AG09319 (cell line): ENCODE measurements at regions not wholly inside any gene's neighbourhood (a gene's known extent, or its start where the extent isn't known, plus 50 kb on each side); places are given as distances from the start of the nearest gene placed in this dataset.

Experiments
- DNase-seq: peaks from one replicate; pipeline ENCODE4 v3.0.0-alpha.2; 2010; ENCODE audit warnings: low read depth; ENCODE audit errors: extremely low read depth
- CTCF ChIP-seq: IDR thresholded peaks from 2 replicates; pipeline ENCODE4 v1.5.1; 2011; ENCODE audit warnings: low read depth, mild to moderate bottlenecking, inconsistent platforms, low read length, moderate library complexity

- no peak for DNase-seq
- no peak for TF ChIP-seq CTCF
These were observed 825.8 kb downstream of the SOCS6 start for GRCh38 chr18:71114550-71115210.

- DNase-seq = no peak
- TF ChIP-seq CTCF = no peak
These were observed 818.4 kb downstream of the SOCS6 start for GRCh38 chr18:71107244-71107643.

- no peak for TF ChIP-seq CTCF
These were observed 817.9 kb downstream of the SOCS6 start for GRCh38 chr18:71106701-71107100.

GRCh38 chr18:71105994-71106546 is 817.2 kb downstream of the SOCS6 start:
- no peak for TF ChIP-seq CTCF

More at GRCh38 chr18:71106701-71107100, 817.9 kb downstream of the SOCS6 start:
- no peak for DNase-seq

GRCh38 chr18:71105078-71105819 is 816.4 kb downstream of the SOCS6 start:
- TF ChIP-seq CTCF = no peak
- no peak for DNase-seq

More at GRCh38 chr18:71105994-71106546, 817.2 kb downstream of the SOCS6 start:
- no peak for DNase-seq

GRCh38 chr18:71079606-71080005 is 790.8 kb downstream of the SOCS6 start:
- no peak for DNase-seq
- no peak for TF ChIP-seq CTCF

GRCh38 chr18:71077451-71077850 is 788.6 kb downstream of the SOCS6 start:
- DNase-seq = no peak
- TF ChIP-seq CTCF = no peak
